SKM-1 treated with dmso at 0.1 percent for 144 hours (cell line): ENCODE measurements at regions not wholly inside any gene's neighbourhood (a gene's known extent, or its start where the extent isn't known, plus 50 kb on each side); places are given as distances from the start of the nearest gene placed in this dataset.
"Not testable (repeated sequence)": the region's sequence is repeated elsewhere in the genome, so short reads cannot be mapped to it uniquely, and the experiment has no call there.

Experiments
- DNase-seq: peaks from one replicate; lab custom pipeline; 2025; ENCODE audit not compliant: unreplicated experiment; lab: John Stamatoyannopoulos, UW

DNA sequence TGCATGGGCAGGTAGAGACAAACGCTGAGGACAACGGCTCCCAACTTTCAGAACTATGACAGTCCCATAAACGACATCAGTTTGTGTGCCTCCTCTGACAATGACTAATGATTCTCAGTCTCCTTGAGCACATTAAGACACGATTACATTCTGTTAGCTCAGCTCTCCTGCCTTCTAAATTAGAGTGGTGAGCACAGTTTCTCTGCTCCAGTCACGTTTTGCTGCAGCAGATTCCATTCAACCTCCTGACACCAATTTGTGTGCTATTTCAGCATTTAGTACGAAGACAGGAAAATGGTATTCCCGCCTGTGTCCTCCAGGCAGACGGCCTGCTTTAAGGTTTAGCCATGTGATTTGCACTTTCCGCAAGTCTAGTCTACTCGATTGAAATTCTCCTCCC, 458.4 kb upstream of the CFAP20DC start:
- no peak for DNase-seq

DNA sequence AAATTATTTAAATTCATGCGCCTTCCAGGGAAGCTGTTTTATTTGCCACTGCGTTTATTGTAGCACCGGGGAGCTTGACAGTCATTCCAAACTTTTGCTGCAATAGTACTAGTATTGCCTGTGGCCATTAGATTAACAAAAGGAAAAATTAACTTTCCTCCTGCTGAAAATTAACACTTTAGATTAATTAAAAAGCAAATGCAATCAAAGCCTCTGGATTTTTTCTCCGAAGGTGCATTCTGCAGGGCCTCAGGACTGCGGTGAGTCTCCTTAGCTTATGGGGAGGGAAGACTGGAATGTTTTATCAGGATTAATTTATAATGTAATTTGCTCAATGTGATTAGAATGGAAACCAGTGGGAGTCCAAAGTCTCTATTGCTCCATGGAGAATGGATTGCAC, 456.4 kb upstream of the CFAP20DC start:
- no peak for DNase-seq

DNA sequence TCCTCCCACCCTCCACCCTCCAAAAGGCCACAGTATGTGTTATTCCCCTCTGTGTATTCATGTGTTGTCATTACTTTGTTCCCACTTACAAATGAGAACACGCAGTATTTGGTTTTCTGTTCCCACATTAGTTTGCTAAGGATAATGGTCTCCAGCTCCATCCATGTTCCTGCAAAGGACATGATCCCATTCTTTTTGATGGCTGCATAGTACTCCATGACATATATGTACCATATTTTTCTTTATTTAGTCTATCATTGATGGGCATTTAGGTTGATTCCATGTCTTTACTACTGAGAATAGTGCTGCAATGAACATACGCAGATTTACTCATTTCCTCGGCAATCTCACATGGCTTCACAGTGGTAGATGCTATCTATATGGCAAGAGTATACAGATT, 453.6 kb upstream of the CFAP20DC start:
- DNase-seq = no peak

GRCh38 chr3:59502806-59503205, 453.0 kb upstream of the CFAP20DC start:
- DNase-seq = no peak

- DNase-seq = no peak
These were observed 450.1 kb upstream of the CFAP20DC start for GRCh38 chr3:59499954-59500353.

GRCh38 chr3:59499000-59499399, 449.2 kb upstream of the CFAP20DC start:
- no peak for DNase-seq

DNA sequence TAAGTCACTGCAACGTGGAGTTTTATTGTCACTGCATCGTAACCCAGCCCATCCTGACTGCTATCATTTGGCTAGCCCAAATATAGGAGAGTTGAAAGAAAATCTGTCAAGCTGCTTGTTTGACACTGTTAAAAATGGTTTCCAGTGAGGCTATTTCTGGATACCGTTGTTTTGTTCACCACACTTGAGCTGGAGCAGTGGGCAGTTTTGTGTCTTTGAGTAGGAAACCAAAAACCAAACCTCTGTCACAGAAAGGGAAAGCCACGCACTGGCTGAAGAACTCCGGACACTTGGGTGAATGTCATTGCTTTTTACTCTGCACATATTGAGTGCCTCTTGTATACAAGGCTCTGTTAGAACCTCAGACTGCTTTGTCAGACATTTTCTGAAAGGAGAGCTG, 446.4 kb upstream of the CFAP20DC start:
- DNase-seq = no peak

DNA sequence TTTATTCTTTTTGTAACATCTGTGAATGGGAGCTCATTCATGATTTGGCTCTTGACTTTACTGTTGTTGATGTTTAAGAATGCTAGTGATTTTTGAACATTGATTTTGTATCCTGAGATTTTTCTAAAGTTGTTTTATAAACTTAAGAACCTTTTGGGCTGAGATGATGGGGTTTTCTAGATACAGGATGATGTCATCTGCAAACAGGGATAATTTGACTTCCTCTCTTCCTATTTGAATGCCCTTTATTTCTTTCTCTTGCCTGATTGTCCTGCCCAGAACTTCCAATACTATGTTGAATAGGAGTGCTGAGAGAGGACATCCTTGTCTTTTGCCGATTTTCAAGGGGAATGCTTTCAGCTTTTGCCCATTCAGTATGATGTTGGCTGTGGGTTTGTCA, 445.1 kb upstream of the CFAP20DC start:
- DNase-seq = not testable (repeated sequence)

- DNase-seq = no peak
These were observed 436.7 kb upstream of the CFAP20DC start for GRCh38 chr3:59486520-59486919.

- DNase-seq = no peak
These were observed 433.4 kb upstream of the CFAP20DC start for GRCh38 chr3:59483191-59483590.

DNA sequence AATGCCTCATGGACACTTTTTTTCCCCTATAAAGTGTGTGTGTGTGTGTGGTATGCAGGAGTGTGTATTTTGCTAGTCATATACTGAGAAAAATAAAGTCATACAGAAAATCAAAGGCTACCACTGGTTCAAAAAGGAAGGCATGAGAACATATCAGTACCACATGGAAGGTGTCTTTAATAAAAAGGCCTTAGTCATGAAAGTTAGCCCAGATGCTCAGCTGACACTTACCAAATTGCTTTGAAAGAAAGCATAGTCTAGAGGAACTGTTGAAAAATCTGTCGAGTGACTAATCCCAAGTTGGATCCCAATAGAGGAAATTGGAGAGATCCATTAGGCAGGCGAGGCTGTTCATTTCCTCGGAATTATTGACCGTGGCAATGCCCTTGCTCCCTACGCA, 432.9 kb upstream of the CFAP20DC start:
- DNase-seq = no peak

GRCh38 chr3:59481776-59482400, 432.1 kb upstream of the CFAP20DC start:
- DNase-seq = no peak

GRCh38 chr3:59480486-59480995, 430.7 kb upstream of the CFAP20DC start:
- DNase-seq = no peak

GRCh38 chr3:59473636-59474035, 423.8 kb upstream of the CFAP20DC start:
- DNase-seq = no peak

- no peak for DNase-seq
These were observed 422.7 kb upstream of the CFAP20DC start for GRCh38 chr3:59472541-59472940.

DNA sequence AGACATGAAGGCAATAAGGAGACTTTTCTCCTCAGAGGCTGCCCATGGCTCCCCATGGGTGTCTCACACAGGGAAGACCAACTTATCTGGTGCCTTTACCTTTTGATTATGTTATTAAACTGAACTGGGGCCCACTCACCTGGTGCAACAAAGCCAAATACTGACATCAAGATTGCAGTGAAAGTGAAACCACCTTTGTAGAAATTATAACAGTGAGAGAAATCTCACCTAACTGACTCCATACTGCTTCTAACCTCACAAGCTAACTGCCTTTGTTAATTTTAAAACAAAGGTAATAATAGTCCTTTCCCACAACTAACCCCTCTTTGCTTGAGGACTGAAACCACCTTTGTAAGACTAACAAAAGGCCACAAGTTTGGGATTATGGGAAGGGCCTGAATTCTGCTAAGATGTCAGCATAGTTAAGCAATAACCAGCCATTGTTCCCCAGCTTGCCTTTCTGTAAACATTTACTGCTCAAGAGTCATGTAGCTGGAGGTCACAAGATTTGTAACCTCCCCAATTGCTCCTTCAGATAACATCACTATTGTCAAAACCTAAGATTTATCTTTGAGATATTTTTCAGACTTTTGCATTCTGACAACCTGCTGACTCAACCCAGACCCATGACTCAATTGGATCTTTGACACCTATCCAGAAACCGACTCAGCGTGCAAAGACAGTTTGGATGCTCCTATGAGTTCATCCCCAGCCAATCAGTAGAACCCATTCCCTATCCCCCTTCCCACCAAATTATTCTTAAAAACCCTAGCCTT, 420.3 kb upstream of the CFAP20DC start:
- no peak for DNase-seq

- DNase-seq = no peak
These were observed 417.7 kb upstream of the CFAP20DC start for GRCh38 chr3:59467476-59467875.

- DNase-seq = no peak
These were observed 414.4 kb upstream of the CFAP20DC start for GRCh38 chr3:59464187-59464586.

DNA sequence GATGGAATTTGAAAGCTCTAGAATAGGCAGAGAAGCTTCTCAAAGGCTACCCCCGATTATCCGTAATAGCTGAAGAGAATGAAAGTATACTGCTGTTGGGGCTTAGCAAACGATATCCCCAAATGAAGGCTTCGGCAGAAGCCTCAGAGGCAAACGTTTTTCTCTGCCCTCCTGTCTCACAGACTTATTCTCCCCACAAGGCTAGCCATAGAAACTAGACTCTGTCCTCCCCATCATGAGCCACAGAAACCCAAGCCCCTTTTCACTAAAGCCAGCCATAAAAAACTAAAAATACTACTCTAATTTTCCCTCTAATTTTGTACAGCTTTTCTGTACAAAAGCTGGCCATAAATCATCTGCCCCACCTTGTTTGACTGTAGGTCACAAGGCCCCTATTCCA, 413.4 kb upstream of the CFAP20DC start:
- no peak for DNase-seq

DNA sequence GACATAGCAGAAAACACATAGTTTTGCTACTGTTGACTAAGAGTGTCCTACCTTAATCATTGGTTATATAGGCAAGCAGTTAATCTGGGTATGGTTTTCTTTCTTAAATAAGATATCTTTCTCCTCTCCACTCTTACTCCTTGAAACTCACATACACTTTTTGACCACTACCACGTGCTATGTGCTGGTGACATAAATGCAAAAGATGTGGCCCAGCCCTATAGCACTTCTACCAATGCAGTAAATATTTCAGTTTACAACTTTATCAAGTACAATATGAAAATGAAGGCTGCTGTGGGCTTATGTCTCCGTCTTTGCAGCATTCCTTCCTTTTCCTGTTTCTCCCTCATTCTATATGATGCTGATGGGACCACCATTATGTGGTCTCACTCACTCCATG, 410.2 kb upstream of the CFAP20DC start:
- DNase-seq = no peak

DNA sequence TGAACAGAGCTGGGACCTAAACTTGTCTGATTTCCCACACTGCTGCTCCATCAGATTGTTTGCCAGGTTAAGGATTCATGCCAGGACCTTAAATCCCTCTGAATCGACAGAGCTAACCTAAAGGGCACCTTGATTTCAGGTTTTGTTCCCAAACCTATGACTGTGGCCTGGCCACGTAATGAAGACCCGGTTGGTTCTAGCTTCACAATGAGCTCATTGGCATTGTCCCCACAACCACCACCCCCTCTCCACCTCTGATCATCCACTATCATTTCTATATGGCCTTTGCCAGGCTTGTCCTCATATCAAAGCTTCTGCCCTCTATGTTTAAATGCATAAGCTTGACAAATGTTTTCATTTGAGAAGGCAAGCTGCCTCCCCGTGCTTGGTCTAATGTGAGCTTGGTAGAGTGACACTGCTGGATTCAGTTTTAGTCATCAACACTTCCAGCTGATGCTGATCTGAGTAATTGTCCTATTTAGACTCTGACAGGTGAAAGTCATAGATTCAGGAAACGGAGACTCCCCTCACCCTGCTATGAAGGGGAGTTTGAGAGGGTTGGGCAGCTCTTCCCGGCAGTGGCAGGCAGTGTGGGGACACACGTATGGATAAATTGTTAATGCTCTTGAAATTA, 407.1 kb upstream of the CFAP20DC start:
- DNase-seq = no peak
